Stimulated activated naive CD8-positive, alpha-beta T cell treated with anti-CD3 and anti-CD28 coated beads, Interleukin-15, Interleukin-2, amounts not matched to agents 100 U/mL and 50 U/mL, for 24 hours (primary cell): ENCODE measurements at regions not wholly inside any gene's neighbourhood (a gene's known extent, or its start where the extent isn't known, plus 50 kb on each side); places are given as distances from the start of the nearest gene placed in this dataset.

Experiments used
- ATAC-seq: fragments of 150-1000 bp; cut with Tn5 transposase; one replicate; pipeline ENCODE4 v1.10.0; 2021
- DNase-seq: peaks from one replicate; pipeline ENCODE4 v3.0.0; 2021

DNA sequence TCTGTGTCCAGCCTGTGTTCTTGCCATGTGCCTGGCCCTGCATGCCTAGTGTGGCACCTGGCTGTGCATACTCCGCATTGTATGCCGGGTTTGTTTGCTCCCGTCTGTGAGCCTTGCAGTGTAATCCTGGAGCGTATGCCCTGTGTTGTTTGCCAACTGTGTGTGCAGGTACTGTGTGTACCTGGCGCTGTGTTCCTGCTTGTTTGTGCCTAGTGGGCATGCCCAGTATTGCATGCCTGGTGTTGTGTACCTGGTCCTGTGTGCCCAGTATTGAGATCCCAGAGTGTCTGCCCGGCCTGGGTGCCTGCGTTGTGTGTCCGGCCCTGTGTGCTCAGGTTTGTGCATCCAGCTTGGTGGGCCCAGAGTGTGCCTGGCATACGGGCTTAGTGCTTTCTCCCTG is 54.5 kb upstream of the CHRNA7 start:
- no peak for ATAC-seq
- no peak for DNase-seq

DNA sequence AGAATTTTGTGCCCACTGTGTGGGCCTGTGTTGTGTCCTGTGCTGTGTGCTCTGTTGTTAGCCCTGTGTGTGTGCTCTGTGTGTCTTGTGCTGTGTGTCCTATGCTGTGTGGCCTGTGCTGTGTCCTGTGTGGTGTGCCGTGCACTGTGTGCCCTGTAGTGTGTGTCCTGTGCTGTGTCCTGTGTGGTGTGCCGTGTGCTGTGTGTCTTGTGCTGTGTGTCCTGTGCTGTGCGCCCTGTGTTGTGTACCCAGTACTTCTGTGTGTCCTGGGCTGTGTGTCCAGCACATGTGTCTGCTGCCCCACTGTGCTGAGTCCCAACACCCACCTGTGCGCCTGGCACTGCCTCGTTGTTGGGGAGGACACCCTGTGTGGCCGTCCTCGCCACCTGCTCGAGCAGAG is 53.2 kb upstream of the CHRNA7 start:
- no peak for ATAC-seq
- DNase-seq = no peak

DNA sequence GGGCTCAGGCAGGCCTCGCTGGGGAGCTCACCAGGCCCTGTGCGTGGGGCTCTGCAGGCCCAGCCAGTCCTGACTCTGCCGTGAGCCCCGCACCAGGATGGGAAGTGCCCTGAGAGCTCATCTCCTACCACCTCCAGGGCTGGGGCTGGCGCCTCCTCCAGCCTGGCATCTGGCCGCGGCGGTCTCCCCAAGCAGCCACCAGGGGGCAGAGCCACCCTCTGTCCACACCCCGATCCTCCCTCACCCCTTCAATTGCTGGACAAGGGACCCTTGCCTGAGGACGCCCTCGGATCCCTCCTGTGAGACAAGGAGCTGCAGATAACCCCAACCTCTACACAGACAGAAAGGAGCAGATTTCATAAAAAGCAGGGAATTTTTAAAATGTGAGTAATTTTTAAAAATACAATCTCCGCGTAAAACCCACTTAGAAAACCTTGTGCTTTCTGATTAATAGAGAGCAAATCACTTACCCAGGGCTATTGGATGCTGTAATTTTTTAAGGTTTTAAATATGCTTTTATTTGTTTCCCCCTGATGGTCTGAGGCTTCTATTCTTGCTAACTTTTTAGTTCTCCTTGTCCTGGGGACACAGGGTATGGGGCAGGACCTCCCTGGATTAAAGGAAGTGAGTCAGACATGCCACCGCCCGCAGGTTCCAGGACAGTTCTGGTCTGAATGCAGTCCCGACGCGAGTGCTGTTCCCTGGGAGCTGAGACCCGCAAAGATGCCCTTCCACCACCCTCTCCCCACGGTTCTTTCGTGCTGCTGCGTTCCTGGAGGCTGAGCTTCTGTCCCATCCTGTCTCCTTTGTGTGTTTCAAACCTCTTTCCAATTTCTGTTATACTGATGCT is 52.3 kb upstream of the CHRNA7 start:
- DNase-seq = peak; percentile 71
- ATAC-seq = peak; percentile 62
